Panc1 (cell line): ENCODE measurements at regions not wholly inside any gene's neighbourhood (a gene's known extent, or its start where the extent isn't known, plus 50 kb on each side); places are given as distances from the start of the nearest gene placed in this dataset.

Source experiments
- ATAC-seq: fragments of 200-7000 bp; cut with Tn5 transposase; 2 replicates; pipeline ENCODE4 v1.9.1; 2020; ENCODE audit warnings: mild to moderate bottlenecking, moderate library complexity
- BruUV-seq: library from RNA; stranded (reverse); fragments of 400-500 nt; replicated peaks from 2 replicates; lab custom pipeline; 2021; lab: Mats Ljungman, UMichigan
- CTCF ChIA-PET: fragments of 300-600 bp; sonication (Branson Sonifier 250); formaldehyde crosslinking; loops from one replicate; lab custom pipeline; 2022; ENCODE audit warnings: antibody characterized with exemption; lab: Charles Lee
- POLR2A ChIA-PET: fragments of 300-600 bp; sonication (Branson Sonifier 250); formaldehyde crosslinking; loops from one replicate; lab custom pipeline; 2022; ENCODE audit warnings: antibody characterized with exemption; lab: Charles Lee
- DNase-seq: peaks from one replicate; pipeline ENCODE4 v3.0.0-alpha.2; 2010; ENCODE audit warnings: low read depth, low spot score
- H3K27ac ChIP-seq: 2 replicates; pipeline ENCODE4 v1.5.1; 2011; ENCODE audit warnings: mild to moderate bottlenecking, low read length, inconsistent platforms
- H3K27me3 ChIP-seq: fragments of 200-500 bp; sonication (Bioruptor generic); 2 replicates; pipeline ENCODE4 v1.6.0; 2014; ENCODE audit warnings: low read length, inconsistent platforms; ENCODE audit not compliant: control insufficient read depth, insufficient read depth
- H3K36me3 ChIP-seq: fragments of 200-500 bp; sonication (Bioruptor generic); 2 replicates; pipeline ENCODE4 v1.5.1; 2014; ENCODE audit warnings: inconsistent platforms, mild to moderate bottlenecking, low read length, moderate library complexity; ENCODE audit not compliant: control insufficient read depth, insufficient read depth
- H3K4me1 ChIP-seq: 2 replicates; pipeline ENCODE4 v1.5.1; 2011; ENCODE audit warnings: inconsistent platforms, mild to moderate bottlenecking, low read length, moderate library complexity; ENCODE audit not compliant: control insufficient read depth, insufficient read depth
- H3K4me3 ChIP-seq, 2 experiments: 2 replicates each; pipeline ENCODE4 v1.5.1; 2011 to 2012; ENCODE audit warnings: low read depth in 2 of 2, low read length in 2 of 2, mild to moderate bottlenecking in 2 of 2, inconsistent platforms in 1 of 2, moderate library complexity in 1 of 2
- H3K9me3 ChIP-seq: fragments of 200-500 bp; sonication (Bioruptor generic); 2 replicates; pipeline ENCODE4 v1.5.1; 2014; ENCODE audit warnings: low read depth, mild to moderate bottlenecking, inconsistent platforms, low read length, moderate library complexity; ENCODE audit not compliant: control insufficient read depth, insufficient read depth
- CTCF ChIP-seq: fragments of 450-650 bp; IDR thresholded peaks from 2 replicates; pipeline ENCODE4 v1.5.1; 2017; ENCODE audit warnings: mild to moderate bottlenecking
- POLR2AphosphoS5 ChIP-seq: IDR thresholded peaks from 2 replicates; pipeline ENCODE4 v1.6.1; 2012; ENCODE audit warnings: mild to moderate bottlenecking, low read depth, low read length, moderate library complexity
- REST ChIP-seq, 2 experiments: IDR thresholded peaks; 2 replicates each; pipeline ENCODE4 v1.6.1; 2011 to 2012; ENCODE audit warnings: low read depth in 2 of 2, control low read depth in 1 of 2, low read length in 1 of 2, mild to moderate bottlenecking in 1 of 2, moderate library complexity in 1 of 2; ENCODE audit not compliant: insufficient read depth in 1 of 2
- SIN3A ChIP-seq: IDR thresholded peaks from 2 replicates; pipeline ENCODE4 v1.6.1; 2012; ENCODE audit warnings: low read depth, mild to moderate bottlenecking, low read length, moderate library complexity, borderline replicate concordance; ENCODE audit not compliant: insufficient read depth
- TCF7L2 ChIP-seq: IDR thresholded peaks from 2 replicates; pipeline ENCODE4 v1.6.1; 2011; ENCODE audit warnings: mild to moderate bottlenecking, low read depth, low read length, inconsistent platforms
- in situ Hi-C: cut with HindIII; loops from 2 replicates; pipeline ENCODE4 v1.10.0; 2016; ENCODE audit warnings: low sequenced_read_pairs, low pct_unique_long_range_greater_than_20kb
- intact Hi-C: fragments of 100-400 bp; cut with micrococcal nuclease; formaldehyde crosslinking; loops from one replicate; pipeline ENCODE4 v1.10.0; 2022; ENCODE audit not compliant: unreplicated experiment

- Histone ChIP-seq H3K27me3 (no peaks in the 10 kb centered on the region), H3K36me3 (no peaks in the 10 kb centered on the region), H3K4me1 (no peaks in the 10 kb centered on the region), H3K27ac (no peak overlapping the region), H3K4me3 (no peak overlapping the region), H3K9me3 (no peaks in the 10 kb centered on the region)
- ATAC-seq, result no peak
- TF ChIP-seq REST (IDR thresholded peaks at IDR 0.05; ENCODE audit: insufficient read depth in 1 of 2, low read depth in 2 of 2, low read length in 1 of 2) (no peak), CTCF (no peak), SIN3A (no peak), TCF7L2 (no peak), POLR2AphosphoS5 (no peak)
- in situ Hi-C loops (no loop called here), intact Hi-C loops (no loop called here)
- ChIA-PET CTCF (no interaction called here), POLR2A (no interaction called here)
- no TSS peak for BruUV-seq
- DNase-seq, result no peak
Measured at GRCh38 chr2:212646698-212647366, 108.2 kb upstream of the ERBB4 start.

- intact Hi-C loops (no loop called here), in situ Hi-C loops (no loop called here)
- no peaks in the 10 kb centered on the region for H3K4me1 ChIP-seq
- ChIA-PET POLR2A (no interaction called here), CTCF (no interaction called here)
- no peak overlapping the region for H3K4me3 ChIP-seq
- H3K9me3 ChIP-seq, result no peaks in the 10 kb centered on the region
- no TSS peak for BruUV-seq
- no peak overlapping the region for H3K27ac ChIP-seq
- TF ChIP-seq REST (IDR thresholded peaks at IDR 0.05; ENCODE audit: insufficient read depth in 1 of 2, low read depth in 2 of 2, low read length in 1 of 2), result no peak
- no peak for TF ChIP-seq TCF7L2
- TF ChIP-seq CTCF, result no peak
- no peak for TF ChIP-seq SIN3A
- no peak for TF ChIP-seq POLR2AphosphoS5
- no peak for ATAC-seq
- no peaks in the 10 kb centered on the region for H3K27me3 ChIP-seq
- no peak for DNase-seq
- no peaks in the 10 kb centered on the region for H3K36me3 ChIP-seq
Measured at GRCh38 chr2:212644195-212644837, 105.7 kb upstream of the ERBB4 start.
